ENCODE measurements at regions not wholly inside any gene's neighbourhood (a gene's known extent, or its start where the extent isn't known, plus 50 kb on each side); places are given as distances from the start of the nearest gene placed in this dataset.

GRCh38 chrX:139448996-139449395 is 81.5 kb upstream of the F9 start:
- TF ChIP-seq FOXA1 (IDR thresholded peaks at IDR 0.05) = no peak
- TF ChIP-seq BHLHE40 (IDR thresholded peaks at IDR 0.05; ENCODE audit: borderline replicate concordance) = no peak
- TF ChIP-seq TARDBP (IDR thresholded peaks at IDR 0.05) = no peak
